Prostate gland (tissue), 2 donors: ENCODE measurements at regions not wholly inside any gene's neighbourhood (a gene's known extent, or its start where the extent isn't known, plus 50 kb on each side); places are given as distances from the start of the nearest gene placed in this dataset.

ENCODE experiments used
- POLR2A ChIP-seq: fragments of 450-650 bp; IDR thresholded peaks from one replicate; pipeline ENCODE4 v1.6.1; 2016; ENCODE audit warnings: antibody characterized with exemption, mild to moderate bottlenecking
- POLR2AphosphoS5 ChIP-seq: sonication (generic); formaldehyde crosslinking; IDR thresholded peaks from one replicate; pipeline ENCODE4 v1.6.1; 2017; ENCODE audit warnings: antibody characterized with exemption
- TF ChIP-seq, protein P1 (sequence below), 4 experiments: fragments of 200-600 bp in 2 of 4; fragments of 450-650 bp in 2 of 4; sonication (generic) in 2 of 4; IDR thresholded peaks; 1 replicate in 3 of 4; 2 replicates in 1 of 4; pipeline ENCODE4 v1.5.1; 2016 to 2019; ENCODE audit warnings: antibody characterized with exemption in 4 of 4, mild to moderate bottlenecking in 2 of 4, moderate library complexity in 2 of 4

DNA sequence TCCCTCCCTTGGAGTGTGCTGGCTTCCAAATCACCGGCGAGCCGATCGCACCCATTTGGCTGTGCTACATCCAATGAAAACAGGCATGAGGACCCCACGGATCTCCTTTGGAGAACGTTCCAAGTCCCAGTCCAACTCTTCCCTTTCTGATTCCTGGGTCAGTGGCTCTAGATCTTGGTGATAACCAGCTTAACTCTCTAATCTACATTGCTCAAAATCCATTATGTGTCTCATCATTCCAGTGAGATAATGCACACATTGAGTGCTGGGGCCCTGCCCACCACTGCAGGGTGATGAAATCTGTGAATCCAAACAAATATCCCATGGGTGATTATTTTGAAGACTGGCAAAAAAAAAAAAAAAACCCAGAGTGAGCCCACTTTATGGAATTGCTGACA lies 232.7 kb upstream of the COPS8 start:
- TF ChIP-seq, protein P1, sequence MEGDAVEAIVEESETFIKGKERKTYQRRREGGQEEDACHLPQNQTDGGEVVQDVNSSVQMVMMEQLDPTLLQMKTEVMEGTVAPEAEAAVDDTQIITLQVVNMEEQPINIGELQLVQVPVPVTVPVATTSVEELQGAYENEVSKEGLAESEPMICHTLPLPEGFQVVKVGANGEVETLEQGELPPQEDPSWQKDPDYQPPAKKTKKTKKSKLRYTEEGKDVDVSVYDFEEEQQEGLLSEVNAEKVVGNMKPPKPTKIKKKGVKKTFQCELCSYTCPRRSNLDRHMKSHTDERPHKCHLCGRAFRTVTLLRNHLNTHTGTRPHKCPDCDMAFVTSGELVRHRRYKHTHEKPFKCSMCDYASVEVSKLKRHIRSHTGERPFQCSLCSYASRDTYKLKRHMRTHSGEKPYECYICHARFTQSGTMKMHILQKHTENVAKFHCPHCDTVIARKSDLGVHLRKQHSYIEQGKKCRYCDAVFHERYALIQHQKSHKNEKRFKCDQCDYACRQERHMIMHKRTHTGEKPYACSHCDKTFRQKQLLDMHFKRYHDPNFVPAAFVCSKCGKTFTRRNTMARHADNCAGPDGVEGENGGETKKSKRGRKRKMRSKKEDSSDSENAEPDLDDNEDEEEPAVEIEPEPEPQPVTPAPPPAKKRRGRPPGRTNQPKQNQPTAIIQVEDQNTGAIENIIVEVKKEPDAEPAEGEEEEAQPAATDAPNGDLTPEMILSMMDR (IDR thresholded peaks at IDR 0.05): no peak
- TF ChIP-seq POLR2A (no peak), POLR2AphosphoS5 (no peak)
